AG08396 (cell line): ENCODE measurements at regions not wholly inside any gene's neighbourhood (a gene's known extent, or its start where the extent isn't known, plus 50 kb on each side); places are given as distances from the start of the nearest gene placed in this dataset.

Source experiments
- DNase-seq: peaks from one replicate; pipeline ENCODE4 v3.0.0; 2012; ENCODE audit warnings: low spot score, mixed read lengths

DNA sequence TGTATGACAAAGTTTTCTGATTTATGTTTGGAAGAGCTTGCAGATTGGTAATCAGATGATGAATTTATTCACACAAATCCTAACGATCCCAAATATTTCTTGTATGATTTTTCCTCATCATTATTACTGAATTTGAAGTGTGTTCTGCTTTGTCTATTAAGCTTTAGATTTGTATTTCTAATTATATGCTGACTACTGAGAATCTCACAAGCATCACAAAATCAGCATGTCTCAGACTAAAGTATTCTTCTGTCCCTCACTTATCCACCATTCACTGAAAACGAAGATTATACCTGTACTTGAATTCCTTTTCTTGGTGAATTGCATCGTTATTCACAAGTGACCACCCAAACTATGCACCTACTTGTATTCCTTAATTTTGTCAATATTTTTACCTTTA lies 796.3 kb upstream of the MAP3K7 start:
- DNase-seq, result no peak

DNA sequence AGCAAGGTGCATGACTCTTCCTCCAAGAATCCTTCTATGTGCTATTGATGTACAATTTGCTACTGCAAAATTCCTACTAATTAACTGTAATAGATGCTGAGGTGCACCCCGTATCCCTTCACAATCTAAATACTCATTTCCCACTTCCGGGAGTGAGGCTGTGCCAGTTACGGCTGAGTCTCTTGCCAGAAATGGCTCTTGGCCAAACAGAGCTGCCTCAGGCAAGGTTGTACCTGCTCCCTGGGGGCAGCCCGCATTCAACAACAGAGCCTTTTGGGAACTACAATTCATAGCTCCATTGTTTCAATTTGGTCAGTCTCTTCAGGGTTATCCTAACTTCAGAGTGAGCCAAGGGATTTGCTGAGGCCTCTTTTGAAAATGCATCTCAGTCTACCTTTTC lies 789.8 kb upstream of the MAP3K7 start:
- DNase-seq, result no peak

DNA sequence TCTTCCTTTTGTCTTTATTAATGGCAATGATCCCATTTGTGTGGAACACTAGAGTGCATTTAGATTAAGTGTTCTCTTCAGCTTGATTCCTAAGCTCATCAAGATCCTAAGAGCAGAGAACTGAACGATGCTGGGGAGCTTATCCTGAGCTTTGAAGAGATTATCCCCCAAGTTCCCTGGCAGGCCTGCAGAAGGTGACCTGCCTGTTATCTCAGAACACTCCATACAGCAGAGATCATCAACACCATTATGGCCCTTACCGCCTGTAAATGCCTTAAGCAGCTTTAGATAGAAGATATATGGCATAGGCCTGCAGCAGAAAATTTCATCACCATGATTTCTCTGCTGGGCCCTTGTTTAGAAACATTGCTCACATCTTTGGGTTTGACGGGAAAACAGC lies 779.9 kb upstream of the MAP3K7 start:
- DNase-seq, result no peak

DNA sequence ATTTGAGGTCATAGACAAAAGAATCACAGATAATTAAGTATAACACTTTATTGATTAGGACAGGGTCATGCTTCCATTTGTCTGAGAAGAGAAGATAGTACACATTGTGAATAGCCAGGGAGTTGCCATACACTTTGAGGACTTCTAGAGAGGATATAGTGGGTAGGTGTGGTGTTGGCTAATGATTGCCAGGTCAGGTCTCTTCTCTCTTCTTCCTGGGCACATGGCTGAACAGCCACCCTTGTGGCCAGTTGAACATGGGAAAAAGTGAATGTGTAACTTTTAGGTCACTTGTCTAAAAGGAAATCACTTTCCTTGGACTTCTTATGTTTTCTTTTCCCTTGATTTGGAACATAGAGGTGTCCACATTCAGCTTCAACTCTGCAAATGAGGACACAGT lies 772.1 kb upstream of the MAP3K7 start:
- no peak for DNase-seq

DNA sequence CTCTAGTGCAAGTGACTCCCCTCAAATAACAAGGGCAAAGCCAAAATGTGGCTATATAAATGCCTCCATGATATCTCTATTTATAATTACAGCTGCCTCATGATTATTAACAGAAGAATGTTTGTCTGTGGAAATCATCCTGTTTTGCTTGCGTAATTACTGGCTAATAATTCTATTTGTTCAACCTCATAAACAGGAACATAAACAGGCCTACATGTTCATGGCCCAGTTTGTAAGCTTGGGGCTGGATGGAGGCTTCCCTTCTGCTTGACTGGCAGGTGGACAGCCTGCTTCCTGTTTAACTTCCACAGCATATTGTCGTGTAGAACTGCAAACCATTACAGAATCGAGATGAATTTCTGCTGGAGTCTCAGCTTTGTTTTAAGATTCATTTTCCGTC lies 766.0 kb upstream of the MAP3K7 start:
- DNase-seq, result no peak

DNA sequence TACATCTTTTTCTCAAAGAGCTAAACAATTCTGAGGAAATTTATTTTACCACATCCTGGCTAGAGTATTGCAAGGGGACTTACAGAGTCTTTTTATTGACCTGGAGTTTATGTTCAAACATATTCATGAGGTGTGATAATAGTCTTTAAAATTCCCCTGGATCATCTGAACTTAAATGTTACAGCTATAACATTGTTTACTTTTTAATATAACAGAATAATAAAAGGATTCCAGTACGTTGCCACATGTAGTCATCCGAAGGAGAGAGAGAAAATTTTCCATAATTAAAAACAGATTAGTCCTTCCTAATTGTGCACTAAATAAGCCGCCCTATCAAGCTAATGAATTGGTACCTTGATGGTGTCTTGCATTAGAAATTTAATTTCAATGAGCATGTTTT lies 765.4 kb upstream of the MAP3K7 start:
- DNase-seq, result no peak

DNA sequence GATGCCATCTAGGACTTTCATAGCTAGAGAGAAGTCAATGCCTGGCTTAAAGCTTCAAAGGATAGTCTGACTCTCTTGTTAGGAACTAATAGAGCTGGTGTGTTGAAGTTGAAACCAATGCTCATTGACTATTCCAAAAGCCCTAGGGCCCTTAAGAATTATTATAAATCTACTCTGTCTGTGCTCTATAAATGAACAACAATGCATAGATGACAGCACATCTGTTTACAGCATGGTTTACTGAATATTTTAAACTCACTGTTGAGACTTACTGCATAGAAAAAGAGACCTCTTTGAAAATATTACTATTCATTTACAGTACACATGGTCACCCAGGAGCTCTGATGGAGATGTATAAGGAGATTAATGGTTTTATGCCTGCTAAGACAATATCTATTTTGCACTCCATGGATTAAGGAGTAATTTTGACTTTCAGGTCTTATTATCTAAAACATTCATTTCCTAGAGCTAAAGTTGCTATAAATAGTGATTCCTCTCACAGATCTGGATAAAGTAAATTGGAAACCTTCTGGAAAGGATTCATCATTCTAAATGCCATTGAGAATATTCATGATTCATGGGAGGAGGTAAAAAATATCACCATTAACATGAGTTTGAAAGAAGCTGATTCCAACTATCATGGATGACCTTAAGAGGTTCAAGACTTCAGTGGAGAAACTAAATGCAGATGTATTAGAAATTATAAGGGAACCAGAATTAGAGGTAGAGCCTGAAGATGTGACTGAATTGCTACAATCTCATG lies 763.5 kb upstream of the MAP3K7 start:
- no peak for DNase-seq

DNA sequence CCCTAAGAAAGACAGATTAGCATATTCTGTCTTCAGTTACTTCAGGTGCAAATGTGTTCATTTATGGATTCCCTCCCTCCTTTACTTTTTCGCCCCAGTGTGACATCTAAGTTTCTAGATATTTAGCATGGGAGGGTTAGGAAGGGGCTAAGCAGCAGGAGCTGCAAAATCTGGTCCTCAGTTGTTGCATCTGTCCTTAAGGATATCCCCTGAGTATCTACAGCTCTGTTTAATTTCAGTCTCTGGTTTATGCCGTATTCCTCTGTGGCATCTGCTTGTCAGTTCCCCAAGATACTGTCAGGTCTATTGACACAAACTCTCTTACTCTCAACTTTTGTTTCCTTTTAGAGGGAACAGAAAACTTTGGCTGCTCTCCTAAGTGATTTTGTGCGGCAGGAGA lies 754.6 kb upstream of the MAP3K7 start:
- no peak for DNase-seq

DNA sequence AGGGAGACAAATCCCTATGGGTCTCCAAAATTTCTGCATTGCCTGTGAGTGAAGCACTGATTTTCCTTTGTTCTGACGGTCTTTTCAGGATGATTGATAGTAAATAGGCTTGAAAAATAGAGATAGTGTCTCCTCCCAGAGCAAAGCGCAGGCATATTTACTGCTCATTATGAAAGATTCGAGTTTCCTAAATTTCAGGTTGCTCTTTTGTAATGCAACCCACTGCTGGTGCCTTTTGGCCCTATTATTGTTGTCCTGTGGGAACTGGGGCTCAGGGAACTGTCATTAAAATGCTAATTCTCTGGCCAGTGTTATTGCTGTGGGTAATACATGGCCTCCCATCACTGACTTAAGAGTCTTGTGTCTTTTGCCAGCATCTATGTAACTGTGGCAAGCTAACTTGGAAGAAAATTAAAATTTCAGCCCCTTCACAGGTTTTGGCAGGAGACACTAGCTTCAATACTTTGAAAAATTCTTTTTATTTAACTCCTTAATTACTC lies 754.1 kb upstream of the MAP3K7 start:
- DNase-seq, result no peak

DNA sequence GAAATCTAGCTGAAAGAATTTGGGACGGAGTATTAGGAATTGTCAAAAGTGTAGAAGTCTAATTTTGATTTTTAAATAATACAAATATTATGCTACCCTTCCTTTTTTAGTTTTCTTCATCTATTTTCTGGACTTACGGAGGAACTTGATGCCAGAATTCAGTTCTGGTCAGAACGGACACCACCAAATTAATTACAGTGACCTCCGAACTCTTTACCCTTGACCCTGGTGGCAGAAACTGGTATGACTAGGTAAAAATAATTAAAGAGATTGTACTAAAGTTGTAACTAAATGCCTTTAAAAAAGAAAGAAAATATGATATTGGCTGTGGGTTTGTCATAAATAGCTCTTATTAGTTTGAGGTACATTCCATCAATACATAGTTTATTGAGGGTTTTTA lies 751.1 kb upstream of the MAP3K7 start:
- no peak for DNase-seq

DNA sequence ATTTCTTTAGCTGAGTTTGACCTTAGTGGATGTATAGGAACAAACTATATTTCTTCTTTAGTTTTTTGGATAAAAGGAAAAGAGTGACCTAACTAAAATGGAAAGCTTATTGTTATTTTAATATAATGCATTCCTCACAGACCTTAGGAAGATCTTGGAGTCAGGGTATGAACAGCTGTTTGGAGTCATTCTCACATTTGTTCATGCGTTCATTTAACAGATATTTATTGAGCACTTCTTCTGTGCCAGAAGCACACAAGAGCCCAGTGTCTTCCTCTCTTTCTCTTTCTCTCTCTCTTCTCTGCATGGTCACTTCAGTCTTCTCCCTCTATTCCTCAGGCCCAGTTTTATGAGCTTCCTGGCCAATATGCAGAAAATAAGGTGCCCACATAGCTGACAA lies 744.0 kb upstream of the MAP3K7 start:
- no peak for DNase-seq

DNA sequence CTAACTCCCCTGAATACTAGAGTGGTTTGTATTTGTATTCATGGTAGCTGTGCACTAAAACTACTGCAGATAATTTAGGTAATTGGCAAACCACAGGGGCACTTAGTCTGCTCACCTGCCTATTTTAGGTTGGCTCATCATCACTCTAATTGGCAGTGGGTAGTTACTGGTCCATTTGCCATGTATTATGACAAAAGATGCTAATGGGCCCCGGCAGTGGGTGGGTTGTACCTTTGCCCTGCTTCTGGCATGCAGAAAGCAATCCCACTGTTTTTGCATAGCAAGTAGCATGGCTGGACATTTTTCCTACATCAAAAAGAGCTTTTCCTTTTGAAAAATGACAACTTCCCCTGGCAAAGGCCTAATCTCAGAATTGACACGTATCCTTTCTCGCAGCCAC lies 741.4 kb upstream of the MAP3K7 start:
- DNase-seq, result no peak

DNA sequence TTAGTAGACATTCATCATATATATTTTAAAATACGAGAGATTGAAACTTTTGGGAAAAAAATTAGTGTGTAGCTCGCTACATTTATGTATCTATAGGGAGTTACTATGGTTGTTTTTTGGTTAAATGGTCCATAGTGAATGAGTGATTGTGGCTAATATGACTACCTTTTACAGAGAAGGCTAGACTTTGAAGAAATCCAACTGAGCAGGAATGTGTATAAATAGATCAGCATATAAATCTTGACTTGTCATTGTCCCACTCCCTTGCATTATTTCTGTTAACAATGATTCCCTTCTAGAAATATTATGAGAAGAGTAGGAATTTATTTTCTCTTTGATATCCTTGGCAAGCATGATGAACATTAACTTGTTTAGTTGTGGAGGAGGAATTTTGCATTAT lies 737.8 kb upstream of the MAP3K7 start:
- no peak for DNase-seq

DNA sequence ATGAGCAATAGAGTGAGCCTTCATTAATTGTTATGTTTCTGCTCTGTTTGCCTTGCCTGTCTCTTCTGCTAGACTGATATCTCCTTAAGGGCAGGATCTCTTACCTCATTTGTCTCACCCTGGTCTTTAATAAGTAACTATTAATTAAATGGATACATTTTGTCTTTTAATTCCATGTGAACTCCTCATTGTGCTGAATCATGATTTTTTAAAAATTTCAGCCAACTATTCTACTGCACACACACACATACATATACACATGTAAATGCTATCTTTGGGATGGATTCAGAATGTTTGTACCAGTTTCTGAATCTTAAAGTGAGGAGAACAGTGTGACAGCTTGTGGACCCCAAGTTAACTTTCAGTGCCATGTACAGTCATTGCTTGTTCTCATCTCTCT lies 731.1 kb upstream of the MAP3K7 start:
- no peak for DNase-seq

DNA sequence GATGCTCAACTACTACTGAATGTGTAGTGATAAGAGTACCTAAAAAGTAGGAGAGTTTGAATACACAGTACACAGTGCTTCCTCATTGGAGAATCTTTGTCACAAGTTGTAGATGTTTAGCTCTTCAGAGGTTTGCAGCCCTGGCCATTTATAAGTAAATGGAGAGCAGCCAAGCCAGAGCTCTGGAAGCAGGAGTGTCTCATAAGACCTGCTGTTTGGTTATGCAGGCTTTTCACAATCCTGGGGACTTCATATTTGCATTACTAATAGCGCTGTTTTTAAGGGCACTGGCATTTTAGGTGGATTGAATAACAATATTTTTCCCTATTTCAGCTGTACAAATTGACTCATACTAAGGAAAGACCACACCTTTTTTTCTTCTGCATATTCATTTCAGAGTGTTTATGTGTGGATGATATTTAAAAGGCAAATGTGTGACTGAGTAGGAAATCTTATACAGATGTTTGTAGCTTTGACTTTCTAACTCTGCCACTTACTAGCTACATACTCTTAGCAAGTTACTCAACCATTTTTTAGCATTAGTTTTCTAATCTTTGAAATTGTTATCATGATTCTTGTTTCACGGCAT lies 730.5 kb upstream of the MAP3K7 start:
- no peak for DNase-seq

DNA sequence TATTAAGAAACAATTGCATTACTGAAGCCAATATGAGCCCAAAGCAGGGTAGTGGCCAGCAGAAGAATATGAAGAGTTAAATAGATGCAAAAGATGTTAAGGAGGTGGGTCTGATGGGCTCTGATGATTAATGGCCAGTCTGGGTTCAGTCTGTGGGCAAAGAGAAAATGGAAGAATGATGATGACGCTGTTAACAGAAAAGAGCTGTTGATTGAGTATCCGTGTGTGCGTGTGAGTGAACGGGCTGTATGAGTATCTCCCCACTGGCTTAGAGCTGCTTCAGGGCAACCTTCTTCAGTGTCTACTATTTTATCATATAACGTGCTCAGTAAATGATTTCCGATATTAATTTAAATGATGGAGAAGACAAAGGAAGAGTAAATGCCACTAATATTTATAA lies 723.3 kb upstream of the MAP3K7 start:
- DNase-seq, result no peak

DNA sequence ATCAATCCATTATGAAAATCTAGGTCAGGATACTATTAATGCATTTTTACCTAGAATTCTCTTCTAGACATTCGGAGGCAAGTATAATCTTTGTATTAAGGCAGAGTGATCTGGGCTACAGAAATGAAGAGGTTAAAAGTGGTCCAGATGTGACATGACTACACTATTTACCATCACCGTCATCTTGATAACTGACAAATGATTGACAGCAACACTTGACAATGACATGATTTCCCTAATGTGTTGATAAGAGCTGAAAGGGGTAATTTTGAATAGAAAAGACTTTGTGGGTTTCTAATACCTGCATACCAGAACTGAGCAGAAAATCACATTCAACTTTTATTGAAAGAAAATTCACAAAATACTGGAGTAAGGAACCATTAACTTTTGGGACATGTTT lies 718.9 kb upstream of the MAP3K7 start:
- DNase-seq, result no peak

DNA sequence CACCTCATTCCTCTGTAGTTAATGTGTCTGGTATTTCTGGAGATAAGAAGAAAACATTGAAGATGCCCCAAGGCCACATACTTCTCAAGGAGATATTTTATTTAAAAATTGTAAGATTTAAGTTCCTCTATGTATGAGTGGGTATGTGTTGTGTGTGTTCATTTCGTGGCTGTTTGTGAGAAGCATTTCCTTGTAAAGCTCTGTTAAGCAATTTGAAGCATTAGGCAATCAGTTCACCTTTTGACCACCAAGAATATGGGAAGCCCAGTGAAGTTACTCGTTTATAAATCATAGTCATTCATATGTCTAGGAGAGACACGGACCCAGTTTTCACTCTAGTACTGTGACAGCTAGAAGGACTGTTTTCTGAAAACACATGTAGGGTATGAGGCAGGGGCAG lies 717.6 kb upstream of the MAP3K7 start:
- no peak for DNase-seq

DNA sequence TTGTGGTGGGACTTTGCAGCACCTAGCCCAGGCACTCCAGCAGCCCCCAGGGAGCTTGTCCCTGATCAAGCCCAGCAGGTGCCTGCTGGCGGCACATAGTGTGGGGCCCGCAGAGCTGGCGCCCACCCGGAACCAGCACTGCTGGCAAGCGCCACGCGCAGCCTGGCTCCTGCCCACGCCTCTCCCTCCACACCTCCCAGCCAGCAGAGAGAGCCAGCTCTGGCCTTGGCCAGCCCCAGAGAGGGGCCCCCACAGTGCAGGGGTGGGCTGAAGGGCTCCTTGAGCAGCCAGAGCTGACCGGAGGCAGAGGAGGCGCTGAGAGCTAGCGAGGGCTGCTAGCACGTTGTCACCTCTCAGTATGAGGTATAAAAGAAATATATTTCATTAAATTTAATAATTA lies 716.5 kb upstream of the MAP3K7 start:
- no peak for DNase-seq

DNA sequence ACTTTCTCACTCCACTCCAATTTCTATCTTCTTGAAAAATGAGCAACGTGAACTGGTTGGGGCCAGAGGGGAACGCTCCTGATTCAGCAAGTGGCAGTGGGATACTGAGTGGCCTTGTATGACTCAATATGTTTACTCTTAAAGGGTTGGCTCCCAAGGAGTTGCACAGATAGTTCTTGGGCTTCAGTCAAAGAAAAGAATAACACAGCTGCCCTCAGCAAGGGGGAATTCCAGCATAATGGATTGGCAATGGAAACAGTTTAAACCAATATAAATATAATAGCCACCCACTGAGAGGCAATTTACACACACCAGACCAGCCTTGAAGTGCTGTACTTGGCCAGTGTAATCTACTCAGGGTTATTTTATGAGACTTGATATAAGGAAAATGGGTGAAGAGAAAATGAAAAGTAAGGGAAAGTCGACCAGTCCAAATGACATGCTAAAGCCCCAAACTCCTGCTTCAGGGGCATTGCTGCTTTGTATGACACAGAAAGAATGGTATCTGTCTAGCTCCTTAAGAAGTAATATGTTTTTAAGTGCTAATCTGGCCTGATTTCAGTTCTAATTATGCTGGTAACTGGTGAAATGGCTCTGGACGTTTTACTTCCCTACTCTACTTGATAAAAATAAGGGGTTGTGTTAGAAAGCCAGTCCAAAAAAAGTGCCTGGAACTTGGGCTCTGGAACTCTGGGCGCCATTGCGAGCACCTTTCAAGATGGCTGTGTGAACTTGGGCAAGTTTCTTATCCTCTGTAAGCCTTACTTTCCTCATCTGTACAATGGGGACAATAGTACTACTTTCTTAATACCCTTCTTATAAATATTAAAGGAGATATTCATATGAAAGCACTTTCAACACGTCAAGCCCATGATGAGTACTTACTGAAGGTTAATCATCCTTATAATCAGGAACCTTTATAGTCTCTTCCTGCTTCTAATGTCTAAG lies 712.9 kb upstream of the MAP3K7 start:
- peak; percentile 3 for DNase-seq

DNA sequence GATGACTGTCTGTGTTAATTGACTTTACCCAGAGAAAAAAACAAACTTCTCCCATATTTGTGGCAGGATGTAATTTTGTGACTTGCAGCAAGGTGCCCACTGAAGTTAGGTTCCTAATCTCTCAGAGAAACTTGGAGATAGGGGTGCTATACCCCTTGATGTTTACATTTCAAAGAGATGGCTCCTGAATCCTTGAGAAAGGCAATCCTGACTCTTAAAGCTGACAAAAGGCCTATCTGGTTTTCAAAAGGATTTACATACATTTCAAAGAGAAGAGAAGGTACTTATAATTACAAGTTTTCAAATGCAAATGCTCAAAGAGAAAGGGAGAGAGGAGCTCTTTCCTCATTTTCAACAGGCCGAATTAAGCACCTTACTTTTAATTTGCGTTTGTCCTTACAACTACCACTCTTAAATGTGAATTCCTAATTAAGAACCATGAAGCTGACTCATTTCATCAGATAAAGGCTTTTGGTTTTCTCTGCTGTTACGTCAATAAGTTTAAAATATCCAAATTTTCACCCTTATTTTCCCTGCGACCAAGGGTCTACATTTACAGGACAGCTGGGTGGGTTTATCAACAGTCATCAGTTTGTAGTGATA lies 711.8 kb upstream of the MAP3K7 start:
- no peak for DNase-seq

DNA sequence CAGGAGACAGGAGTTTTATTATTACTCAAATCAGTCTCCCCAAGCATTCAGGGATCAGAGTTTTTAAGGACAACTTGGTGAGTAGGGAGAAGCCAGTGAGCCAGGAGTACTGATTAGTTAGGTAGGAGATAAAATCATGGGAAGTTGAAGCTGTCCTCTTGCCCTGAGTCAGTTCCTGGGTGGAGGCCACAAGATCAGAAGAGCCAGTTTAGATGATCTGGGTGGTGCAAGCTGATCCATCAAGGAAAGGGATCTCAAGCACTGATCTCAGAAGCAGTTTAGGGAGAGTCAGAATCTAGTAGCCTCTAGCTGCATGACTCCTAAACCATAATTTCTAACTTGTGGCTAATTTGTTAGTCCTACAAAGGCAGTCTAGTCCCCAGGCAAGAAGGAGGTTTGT lies 706.5 kb upstream of the MAP3K7 start:
- DNase-seq, result no peak

DNA sequence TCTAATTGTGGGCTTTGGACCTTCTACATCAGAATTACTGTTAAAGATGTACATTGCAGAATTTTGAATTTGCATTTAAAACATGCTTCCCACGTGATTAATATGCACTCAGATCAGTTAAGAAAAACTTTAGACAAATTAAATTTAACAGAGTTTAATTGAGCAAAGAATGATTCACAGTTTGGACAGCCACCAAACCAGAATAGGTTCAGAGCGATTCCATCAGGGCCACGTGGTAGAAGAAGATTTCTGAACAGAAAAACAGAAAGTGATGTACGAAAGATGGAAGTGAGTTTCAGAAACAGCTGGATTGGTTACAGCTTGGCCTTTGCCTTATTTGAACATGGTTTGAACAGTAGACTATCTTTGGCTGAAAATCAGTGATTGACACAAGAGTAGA lies 704.2 kb upstream of the MAP3K7 start:
- DNase-seq, result no peak
